ENCODE measurements at regions not wholly inside any gene's neighbourhood (a gene's known extent, or its start where the extent isn't known, plus 50 kb on each side); places are given as distances from the start of the nearest gene placed in this dataset.

- DNase-seq (ENCODE audit: low spot score), result no peak
- ChIA-PET CTCF (ENCODE audit: unreplicated experiment) (no interaction called here), POLR2A (no interaction called here)
- Histone ChIP-seq H3K9me2 (ENCODE audit: insufficient read depth, low read length) (no peaks in the 10 kb centered on the region), H3K4me1 (ENCODE audit: insufficient read depth, low read length, poor library complexity, severe bottlenecking) (peaks cover 10% of the 10 kb centered on the region), H3K9me3 (ENCODE audit: low read length) (no peaks in the 10 kb centered on the region), H3K4me2 (ENCODE audit: low read length) (no peak overlapping the region), H3K79me2 (ENCODE audit: insufficient read depth, low read depth, low read length) (no peaks in the 10 kb centered on the region), H3K4me3 (ENCODE audit: low read depth, low read length, poor library complexity, severe bottlenecking) (no peak overlapping the region), H4K20me1 (ENCODE audit: insufficient read depth, low read length) (no peaks in the 10 kb centered on the region), H2AFZ (ENCODE audit: low read length) (no peak overlapping the region), H3K27ac (ENCODE audit: low read depth, low read length, poor library complexity, severe bottlenecking) (no peak overlapping the region), H3K36me3 (ENCODE audit: insufficient read depth, low read length) (no peaks in the 10 kb centered on the region)
- TF ChIP-seq EZH2phosphoT487 (IDR thresholded peaks at IDR 0.05; ENCODE audit: borderline replicate concordance, low read depth, low read length) (no peak), CTCF (conservative IDR thresholded peaks at IDR 0.05; ENCODE audit: low read length) (no peak)
- no TSS peak for BruUV-seq (replicated peaks)
- intact Hi-C loops (cut with micrococcal nuclease; ENCODE audit: unreplicated experiment), result no loop called here
Observed at GRCh38 chr15:70422342-70422741, 324.6 kb upstream of the TLE3 start.

GRCh38 chr15:70420948-70421482 is 323.3 kb upstream of the TLE3 start:
- DNase-seq (ENCODE audit: low spot score), result no peak
- ChIA-PET CTCF (ENCODE audit: unreplicated experiment) (no interaction called here), POLR2A (interaction anchor here (0.8 kb wide), 1 partner anchor 72 kb away, joined by 3 read pairs; no protein-coding TSS in a partner anchor)
- Histone ChIP-seq H2AFZ (ENCODE audit: low read length) (no peak overlapping the region), H3K79me2 (ENCODE audit: insufficient read depth, low read depth, low read length) (no peaks in the 10 kb centered on the region), H3K4me3 (ENCODE audit: low read depth, low read length, poor library complexity, severe bottlenecking) (no peak overlapping the region), H3K4me2 (ENCODE audit: low read length) (no peak overlapping the region), H4K20me1 (ENCODE audit: insufficient read depth, low read length) (no peaks in the 10 kb centered on the region), H3K36me3 (ENCODE audit: insufficient read depth, low read length) (no peaks in the 10 kb centered on the region), H3K9me3 (ENCODE audit: low read length) (no peaks in the 10 kb centered on the region), H3K27ac (ENCODE audit: low read depth, low read length, poor library complexity, severe bottlenecking) (no peak overlapping the region), H3K4me1 (ENCODE audit: insufficient read depth, low read length, poor library complexity, severe bottlenecking) (peaks cover 10% of the 10 kb centered on the region), H3K9me2 (ENCODE audit: insufficient read depth, low read length) (no peaks in the 10 kb centered on the region)
- intact Hi-C loops (cut with micrococcal nuclease; ENCODE audit: unreplicated experiment), result no loop called here
- no peak for TF ChIP-seq EZH2phosphoT487 (IDR thresholded peaks at IDR 0.05; ENCODE audit: borderline replicate concordance, low read depth, low read length)
- no peak for TF ChIP-seq CTCF (conservative IDR thresholded peaks at IDR 0.05; ENCODE audit: low read length)
- no TSS peak for BruUV-seq (replicated peaks)

- Histone ChIP-seq H3K36me3 (ENCODE audit: insufficient read depth, low read length) (no peaks in the 10 kb centered on the region), H3K4me1 (ENCODE audit: insufficient read depth, low read length, poor library complexity, severe bottlenecking) (peaks cover 8% of the 10 kb centered on the region), H3K9me3 (ENCODE audit: low read length) (no peaks in the 10 kb centered on the region), H3K79me2 (ENCODE audit: insufficient read depth, low read depth, low read length) (no peaks in the 10 kb centered on the region), H3K27ac (ENCODE audit: low read depth, low read length, poor library complexity, severe bottlenecking) (no peak overlapping the region), H2AFZ (ENCODE audit: low read length) (no peak overlapping the region), H3K4me2 (ENCODE audit: low read length) (no peak overlapping the region), H3K9me2 (ENCODE audit: insufficient read depth, low read length) (no peaks in the 10 kb centered on the region), H4K20me1 (ENCODE audit: insufficient read depth, low read length) (no peaks in the 10 kb centered on the region), H3K4me3 (ENCODE audit: low read depth, low read length, poor library complexity, severe bottlenecking) (no peak overlapping the region)
- CTCF ChIA-PET (ENCODE audit: unreplicated experiment), result no interaction called here
- BruUV-seq (replicated peaks), result no TSS peak
- TF ChIP-seq EZH2phosphoT487 (IDR thresholded peaks at IDR 0.05; ENCODE audit: borderline replicate concordance, low read depth, low read length) (no peak), CTCF (conservative IDR thresholded peaks at IDR 0.05; ENCODE audit: low read length) (no peak)
- intact Hi-C loops (cut with micrococcal nuclease; ENCODE audit: unreplicated experiment), result no loop called here
- POLR2A ChIA-PET, result no interaction called here
- no peak for DNase-seq (ENCODE audit: low spot score)
Observed at GRCh38 chr15:70420086-70420947, 322.6 kb upstream of the TLE3 start.

All from OCI-LY7 (cell line).